ENCODE measurements at regions not wholly inside any gene's neighbourhood (a gene's known extent, or its start where the extent isn't known, plus 50 kb on each side); places are given as distances from the start of the nearest gene placed in this dataset.

DNA sequence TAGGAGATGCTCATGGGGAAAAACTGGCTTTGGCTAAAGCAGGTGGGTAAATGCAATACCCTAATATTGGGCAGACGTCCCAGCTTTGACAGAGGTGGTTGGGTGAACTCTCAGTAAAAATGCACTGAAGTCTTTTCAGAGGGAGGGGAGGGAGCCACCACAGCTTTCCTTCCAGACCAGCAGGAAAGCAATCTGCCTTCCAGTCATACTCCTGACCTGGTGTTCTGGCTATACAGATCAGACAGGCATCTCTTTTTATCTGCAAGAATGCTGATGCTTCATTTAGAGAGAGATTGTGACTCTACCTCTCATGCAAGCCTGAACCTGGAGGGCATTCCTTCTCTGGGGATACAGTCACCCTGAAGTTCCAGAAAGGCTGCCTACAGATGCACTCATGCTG, 52.6 kb upstream of the ICA1 start:
- no peak overlapping the region for H3K4me3 ChIP-seq (ENCODE audit: low read depth, low read length)

GRCh38 chr7:8319115-8319514, 57.1 kb upstream of the ICA1 start:
- Histone ChIP-seq H3K27me3 (ENCODE audit: insufficient read depth, low read depth, severe bottlenecking) (no peaks in the 10 kb centered on the region), H3K36me3 (no peaks in the 10 kb centered on the region), H3K4me3 (ENCODE audit: low read depth, low read length) (no peak overlapping the region), H3K27ac (no peak overlapping the region), H3K9me3 (ENCODE audit: severe bottlenecking) (peaks cover 5% of the 10 kb centered on the region)
- TF ChIP-seq, protein P1, sequence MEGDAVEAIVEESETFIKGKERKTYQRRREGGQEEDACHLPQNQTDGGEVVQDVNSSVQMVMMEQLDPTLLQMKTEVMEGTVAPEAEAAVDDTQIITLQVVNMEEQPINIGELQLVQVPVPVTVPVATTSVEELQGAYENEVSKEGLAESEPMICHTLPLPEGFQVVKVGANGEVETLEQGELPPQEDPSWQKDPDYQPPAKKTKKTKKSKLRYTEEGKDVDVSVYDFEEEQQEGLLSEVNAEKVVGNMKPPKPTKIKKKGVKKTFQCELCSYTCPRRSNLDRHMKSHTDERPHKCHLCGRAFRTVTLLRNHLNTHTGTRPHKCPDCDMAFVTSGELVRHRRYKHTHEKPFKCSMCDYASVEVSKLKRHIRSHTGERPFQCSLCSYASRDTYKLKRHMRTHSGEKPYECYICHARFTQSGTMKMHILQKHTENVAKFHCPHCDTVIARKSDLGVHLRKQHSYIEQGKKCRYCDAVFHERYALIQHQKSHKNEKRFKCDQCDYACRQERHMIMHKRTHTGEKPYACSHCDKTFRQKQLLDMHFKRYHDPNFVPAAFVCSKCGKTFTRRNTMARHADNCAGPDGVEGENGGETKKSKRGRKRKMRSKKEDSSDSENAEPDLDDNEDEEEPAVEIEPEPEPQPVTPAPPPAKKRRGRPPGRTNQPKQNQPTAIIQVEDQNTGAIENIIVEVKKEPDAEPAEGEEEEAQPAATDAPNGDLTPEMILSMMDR (IDR thresholded peaks at IDR 0.05; ENCODE audit: low read depth, low read length), result no peak
- no peak for DNase-seq

More for the DNA sequence above, 52.6 kb upstream of the ICA1 start:
- Histone ChIP-seq H3K9me3 (ENCODE audit: severe bottlenecking) (peaks cover 11% of the 10 kb centered on the region), H3K36me3 (no peaks in the 10 kb centered on the region), H3K27ac (no peak overlapping the region), H3K27me3 (ENCODE audit: insufficient read depth, low read depth, severe bottlenecking) (no peaks in the 10 kb centered on the region)
- no peak for DNase-seq
- TF ChIP-seq, protein P1 (IDR thresholded peaks at IDR 0.05; ENCODE audit: low read depth, low read length), result no peak

DNA sequence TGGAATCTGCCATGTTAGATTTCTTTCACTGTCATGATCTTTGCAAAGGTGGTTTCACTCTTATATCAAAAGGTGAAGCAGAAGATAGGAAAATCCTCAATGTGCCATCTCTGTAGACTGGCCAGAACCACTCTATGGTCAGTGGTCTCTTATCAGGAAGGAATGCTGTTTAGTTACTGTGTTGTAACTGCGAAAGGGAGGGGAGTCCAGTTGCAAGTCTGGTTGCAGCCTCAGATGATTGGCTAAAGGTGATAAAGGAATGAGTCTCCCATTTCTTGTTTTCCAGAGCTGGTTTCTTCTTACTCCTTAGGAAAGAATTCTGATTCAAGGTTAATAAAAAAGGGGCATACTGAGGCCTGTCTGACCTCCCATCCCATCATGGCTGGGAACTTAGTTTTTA, 58.2 kb upstream of the ICA1 start:
- Histone ChIP-seq H3K9me3 (ENCODE audit: severe bottlenecking) (peaks cover 5% of the 10 kb centered on the region), H3K36me3 (no peaks in the 10 kb centered on the region), H3K4me3 (ENCODE audit: low read depth, low read length) (no peak overlapping the region), H3K27ac (no peak overlapping the region), H3K27me3 (ENCODE audit: insufficient read depth, low read depth, severe bottlenecking) (no peaks in the 10 kb centered on the region)
- TF ChIP-seq, protein P1 (IDR thresholded peaks at IDR 0.05; ENCODE audit: low read depth, low read length), result no peak
- no peak for DNase-seq

DNA sequence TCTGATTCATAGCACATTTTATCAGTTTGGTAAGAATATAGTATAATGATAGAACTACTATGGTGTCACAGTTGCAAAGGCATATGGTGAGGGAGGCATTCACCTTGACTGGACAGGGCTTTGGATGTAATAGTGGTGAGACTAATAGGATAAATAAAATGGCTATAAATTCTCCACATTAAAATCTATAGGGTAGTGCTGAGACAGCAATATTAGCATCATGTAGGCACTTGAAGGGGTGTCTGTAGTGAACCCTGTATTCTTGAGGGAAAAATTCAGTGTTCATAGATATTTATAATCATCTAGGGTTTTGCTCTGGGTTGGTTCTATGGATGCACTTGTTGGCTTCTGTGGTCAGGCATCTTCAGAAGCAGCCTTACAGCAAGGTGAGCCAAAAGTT, 59.3 kb upstream of the ICA1 start:
- no peak overlapping the region for H3K4me3 ChIP-seq (ENCODE audit: low read depth, low read length)
- no peaks in the 10 kb centered on the region for H3K27me3 ChIP-seq (ENCODE audit: insufficient read depth, low read depth, severe bottlenecking)

GRCh38 chr7:8322667-8323066, 60.7 kb upstream of the ICA1 start:
- Histone ChIP-seq H3K27me3 (ENCODE audit: insufficient read depth, low read depth, severe bottlenecking) (no peaks in the 10 kb centered on the region), H3K27ac (no peak overlapping the region), H3K36me3 (no peaks in the 10 kb centered on the region), H3K9me3 (ENCODE audit: severe bottlenecking) (peaks cover 5% of the 10 kb centered on the region), H3K4me3 (ENCODE audit: low read depth, low read length) (no peak overlapping the region)
- DNase-seq, result no peak
- TF ChIP-seq, protein P1 (IDR thresholded peaks at IDR 0.05; ENCODE audit: low read depth, low read length), result no peak

More for the DNA sequence above, 59.3 kb upstream of the ICA1 start:
- Histone ChIP-seq H3K36me3 (no peaks in the 10 kb centered on the region), H3K27ac (no peak overlapping the region), H3K9me3 (ENCODE audit: severe bottlenecking) (peaks cover 5% of the 10 kb centered on the region)
- TF ChIP-seq, protein P1 (IDR thresholded peaks at IDR 0.05; ENCODE audit: low read depth, low read length), result no peak
- DNase-seq, result no peak

DNA sequence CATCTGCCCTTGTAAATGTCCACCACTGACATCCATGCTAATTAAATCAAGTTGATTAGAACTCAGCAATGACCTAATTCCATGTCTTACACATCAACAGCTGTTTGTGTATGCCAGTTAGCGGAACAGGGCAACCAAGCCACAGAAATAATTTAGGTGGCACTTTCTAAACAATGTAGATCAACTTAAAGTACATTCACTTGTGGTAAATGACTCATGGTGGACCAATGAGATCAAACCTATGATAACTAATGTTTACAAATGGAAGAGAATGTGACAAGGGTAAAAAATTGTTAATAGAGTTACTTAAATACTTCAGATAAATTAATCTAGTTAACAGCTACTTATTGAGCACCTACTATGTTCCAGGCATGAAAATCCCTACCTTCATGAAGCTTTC, 63.1 kb upstream of the ICA1 start:
- no peaks in the 10 kb centered on the region for H3K9me3 ChIP-seq (ENCODE audit: severe bottlenecking)
- H3K36me3 ChIP-seq, result no peaks in the 10 kb centered on the region
- no peak for DNase-seq
- no peak overlapping the region for H3K27ac ChIP-seq
- no peak overlapping the region for H3K4me3 ChIP-seq (ENCODE audit: low read depth, low read length)
- TF ChIP-seq, protein P1 (IDR thresholded peaks at IDR 0.05; ENCODE audit: low read depth, low read length), result no peak
- H3K27me3 ChIP-seq (ENCODE audit: insufficient read depth, low read depth, severe bottlenecking), result no peaks in the 10 kb centered on the region

Measured in WERI-Rb-1 (cell line).